ENCODE measurements at regions not wholly inside any gene's neighbourhood (a gene's known extent, or its start where the extent isn't known, plus 50 kb on each side); places are given as distances from the start of the nearest gene placed in this dataset.

DNA sequence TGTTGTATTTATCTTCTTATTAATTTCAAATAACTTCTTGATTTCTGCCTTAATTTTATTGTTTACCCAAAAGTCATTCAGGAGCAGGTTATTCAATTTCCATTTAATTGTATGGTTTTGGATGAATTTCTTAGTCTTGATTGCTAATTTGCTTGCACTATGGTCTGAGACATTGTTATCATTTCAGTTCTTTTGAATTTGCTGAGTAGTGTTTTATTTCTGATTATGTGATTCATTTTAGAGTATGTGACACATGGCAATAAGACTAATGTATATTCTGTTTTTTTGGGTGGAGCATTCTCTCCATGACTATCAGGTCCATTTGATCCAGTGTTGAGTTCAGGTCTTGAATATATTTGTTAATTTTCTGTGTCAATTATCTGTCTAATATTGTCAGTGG is 236.7 kb downstream of the EDA2R start:
- TF ChIP-seq, protein P1, sequence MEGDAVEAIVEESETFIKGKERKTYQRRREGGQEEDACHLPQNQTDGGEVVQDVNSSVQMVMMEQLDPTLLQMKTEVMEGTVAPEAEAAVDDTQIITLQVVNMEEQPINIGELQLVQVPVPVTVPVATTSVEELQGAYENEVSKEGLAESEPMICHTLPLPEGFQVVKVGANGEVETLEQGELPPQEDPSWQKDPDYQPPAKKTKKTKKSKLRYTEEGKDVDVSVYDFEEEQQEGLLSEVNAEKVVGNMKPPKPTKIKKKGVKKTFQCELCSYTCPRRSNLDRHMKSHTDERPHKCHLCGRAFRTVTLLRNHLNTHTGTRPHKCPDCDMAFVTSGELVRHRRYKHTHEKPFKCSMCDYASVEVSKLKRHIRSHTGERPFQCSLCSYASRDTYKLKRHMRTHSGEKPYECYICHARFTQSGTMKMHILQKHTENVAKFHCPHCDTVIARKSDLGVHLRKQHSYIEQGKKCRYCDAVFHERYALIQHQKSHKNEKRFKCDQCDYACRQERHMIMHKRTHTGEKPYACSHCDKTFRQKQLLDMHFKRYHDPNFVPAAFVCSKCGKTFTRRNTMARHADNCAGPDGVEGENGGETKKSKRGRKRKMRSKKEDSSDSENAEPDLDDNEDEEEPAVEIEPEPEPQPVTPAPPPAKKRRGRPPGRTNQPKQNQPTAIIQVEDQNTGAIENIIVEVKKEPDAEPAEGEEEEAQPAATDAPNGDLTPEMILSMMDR (IDR thresholded peaks at IDR 0.05), result no peak
- no peak for TF ChIP-seq POLR2A (IDR thresholded peaks at IDR 0.05)
